ENCODE measurements at regions not wholly inside any gene's neighbourhood (a gene's known extent, or its start where the extent isn't known, plus 50 kb on each side); places are given as distances from the start of the nearest gene placed in this dataset.

GRCh38 chr13:40480012-40480914, 186.2 kb downstream of the FOXO1 start:
- DNase-seq (ENCODE audit: low read depth): no peak

DNA sequence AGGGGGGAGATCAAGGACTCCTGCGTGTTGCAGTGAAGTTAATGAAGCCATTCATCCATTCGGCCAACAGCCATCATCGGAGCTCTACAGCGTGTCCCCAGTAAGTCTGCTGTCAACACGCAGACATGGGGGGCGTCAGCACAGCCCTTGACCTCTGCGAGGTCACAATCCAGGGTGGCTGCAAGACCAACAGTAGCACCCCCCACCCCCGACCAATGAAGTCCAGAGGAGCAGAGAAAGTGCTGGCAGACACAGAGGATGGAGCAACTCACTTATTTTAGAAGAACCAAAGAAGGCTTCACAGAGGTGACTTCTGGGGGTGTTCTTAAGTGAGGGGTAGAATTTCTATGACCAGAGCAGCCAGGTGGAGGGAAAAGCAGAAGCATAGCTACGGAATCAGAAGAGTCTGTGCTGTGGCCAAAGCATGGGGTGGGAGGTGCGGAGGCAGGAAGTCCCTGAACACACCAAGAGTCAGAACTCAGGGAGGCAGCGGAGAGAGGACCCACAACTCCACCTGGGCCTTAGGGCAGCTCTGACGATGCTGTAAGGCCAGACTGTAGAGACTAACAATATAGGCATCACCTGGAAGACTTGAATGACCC, 185.4 kb downstream of the FOXO1 start:
- no peak for DNase-seq (ENCODE audit: low read depth)

DNA sequence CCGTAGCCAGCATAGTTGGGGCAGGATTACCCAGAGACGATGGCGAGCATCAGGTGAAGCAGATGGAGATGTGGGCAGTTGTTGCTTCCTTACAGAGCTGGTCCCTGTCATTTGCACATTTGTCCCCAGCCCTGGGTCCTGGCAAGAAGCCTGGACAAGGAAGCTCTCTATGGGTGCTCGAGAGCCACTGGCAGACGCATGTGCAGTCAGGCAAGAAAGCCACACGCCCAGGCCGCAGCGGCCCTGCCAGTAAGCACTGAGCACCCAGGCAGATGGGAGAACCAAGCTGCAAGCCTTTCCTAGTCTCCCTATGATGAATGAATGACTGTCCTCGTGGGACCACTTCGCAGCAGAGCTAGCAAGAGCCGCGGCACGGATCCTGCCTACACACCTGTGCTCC, 182.8 kb downstream of the FOXO1 start:
- DNase-seq (ENCODE audit: low read depth): no peak

GRCh38 chr13:40484101-40484800, 182.2 kb downstream of the FOXO1 start:
- DNase-seq (ENCODE audit: low read depth): no peak

DNA sequence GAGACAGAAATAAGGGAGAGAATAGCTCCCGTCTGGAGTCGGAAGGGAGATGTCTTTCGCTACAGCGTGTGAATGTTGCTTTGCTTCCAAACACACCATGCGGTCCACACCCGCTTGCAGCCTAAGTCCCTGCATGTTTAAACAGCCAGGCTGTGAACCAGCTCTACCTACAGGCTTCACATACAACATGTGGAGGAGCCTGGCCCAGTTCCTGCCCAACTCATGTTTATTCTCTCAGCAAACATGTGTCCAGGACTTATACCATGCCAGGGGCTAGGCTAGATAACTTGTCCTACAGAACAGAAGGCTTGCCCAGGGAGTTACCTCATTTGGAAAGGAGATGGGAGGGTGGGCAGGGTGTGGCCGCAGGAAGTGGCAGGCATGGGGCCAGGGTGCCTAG, 181.5 kb downstream of the FOXO1 start:
- no peak for DNase-seq (ENCODE audit: low read depth)

- DNase-seq (ENCODE audit: low read depth): no peak
Measured at GRCh38 chr13:40485611-40486517, 180.6 kb downstream of the FOXO1 start.

DNA sequence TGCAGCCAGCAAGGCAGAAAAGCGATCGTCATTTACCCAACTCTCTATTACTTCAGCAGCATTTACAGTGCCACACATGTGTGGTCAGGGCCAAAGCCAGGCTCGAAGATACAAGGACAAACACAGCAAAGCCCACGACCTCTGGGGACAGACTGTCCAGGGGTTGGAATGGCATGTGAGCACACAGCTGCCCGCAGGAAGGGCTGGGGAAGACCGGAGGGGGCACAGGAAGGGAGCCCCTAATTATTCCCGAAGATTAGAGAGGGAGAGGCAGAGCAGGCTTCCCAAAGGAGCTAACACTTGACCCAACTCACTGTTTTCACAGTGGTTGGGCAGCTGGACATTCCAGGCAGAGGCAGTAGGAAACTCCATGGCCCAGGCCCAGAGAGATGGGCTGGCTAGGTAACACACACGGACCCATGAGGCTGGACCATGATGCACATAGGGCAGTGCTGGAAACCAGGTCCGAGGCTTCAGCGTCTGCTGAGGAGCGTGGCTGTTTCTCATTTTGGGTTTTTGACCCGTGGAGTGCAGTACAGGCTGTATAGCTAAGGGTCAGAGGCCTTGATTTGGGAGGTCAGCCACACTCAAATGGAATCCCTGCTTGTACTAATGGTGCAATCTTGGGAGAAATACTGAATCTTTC, 179.8 kb downstream of the FOXO1 start:
- DNase-seq (ENCODE audit: low read depth): no peak

- no peak for DNase-seq (ENCODE audit: low read depth)
Measured at GRCh38 chr13:40488869-40489391, 177.5 kb downstream of the FOXO1 start.

DNA sequence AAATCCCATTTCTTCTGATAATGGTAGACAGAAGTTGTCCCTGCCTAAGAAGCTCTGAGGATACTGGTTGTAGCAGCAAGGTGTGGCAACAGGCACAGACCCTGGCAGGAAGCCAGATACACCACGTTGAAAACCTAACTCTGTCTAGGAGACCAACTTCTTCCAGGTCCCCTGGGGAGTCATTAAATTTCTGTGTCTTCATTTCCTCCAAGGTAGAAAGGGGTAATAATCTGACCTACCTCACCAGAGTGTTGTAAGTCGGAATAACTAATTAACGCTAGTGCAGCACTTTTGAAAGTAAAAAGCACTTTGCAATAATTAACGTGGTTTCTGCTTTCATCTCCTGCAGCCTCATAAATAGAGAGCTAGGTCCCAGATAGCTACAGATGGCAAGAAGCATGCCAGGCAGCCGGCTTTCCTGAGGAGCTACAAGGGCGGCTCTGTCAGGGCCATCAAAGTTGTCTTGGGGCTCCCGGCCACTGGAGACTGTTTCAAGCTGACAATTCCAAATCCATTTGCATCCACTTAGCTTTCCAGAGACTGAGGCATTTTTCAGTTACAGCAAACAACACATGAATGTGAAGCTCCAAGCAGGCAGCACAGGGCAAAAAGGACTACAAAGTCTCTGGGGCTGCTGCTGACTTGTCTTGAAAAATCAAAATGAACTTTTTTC, 176.2 kb downstream of the FOXO1 start:
- DNase-seq (ENCODE audit: low read depth): no peak

DNA sequence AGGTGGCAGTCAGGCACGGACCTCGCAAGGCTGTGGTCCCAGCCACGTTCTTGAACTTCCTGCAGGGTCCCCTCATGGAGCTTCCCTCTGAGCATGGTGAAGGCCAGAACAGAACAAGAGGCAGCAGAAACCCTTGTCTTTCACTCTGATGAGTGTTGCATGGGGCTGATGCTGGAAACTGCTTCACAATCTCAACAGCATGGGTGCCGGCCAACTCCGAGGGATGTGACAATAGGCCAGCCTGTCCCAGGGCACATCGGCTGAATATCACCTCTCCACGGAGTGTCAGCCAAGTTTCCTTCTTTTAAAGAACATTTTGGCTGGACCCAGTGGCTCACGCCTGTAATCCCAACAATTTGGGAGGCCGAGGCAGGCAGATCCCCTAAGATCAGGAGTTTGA, 173.9 kb downstream of the FOXO1 start:
- DNase-seq (ENCODE audit: low read depth): no peak

- no peak for DNase-seq (ENCODE audit: low read depth)
Measured at GRCh38 chr13:40494513-40494912, 171.9 kb downstream of the FOXO1 start.

DNA sequence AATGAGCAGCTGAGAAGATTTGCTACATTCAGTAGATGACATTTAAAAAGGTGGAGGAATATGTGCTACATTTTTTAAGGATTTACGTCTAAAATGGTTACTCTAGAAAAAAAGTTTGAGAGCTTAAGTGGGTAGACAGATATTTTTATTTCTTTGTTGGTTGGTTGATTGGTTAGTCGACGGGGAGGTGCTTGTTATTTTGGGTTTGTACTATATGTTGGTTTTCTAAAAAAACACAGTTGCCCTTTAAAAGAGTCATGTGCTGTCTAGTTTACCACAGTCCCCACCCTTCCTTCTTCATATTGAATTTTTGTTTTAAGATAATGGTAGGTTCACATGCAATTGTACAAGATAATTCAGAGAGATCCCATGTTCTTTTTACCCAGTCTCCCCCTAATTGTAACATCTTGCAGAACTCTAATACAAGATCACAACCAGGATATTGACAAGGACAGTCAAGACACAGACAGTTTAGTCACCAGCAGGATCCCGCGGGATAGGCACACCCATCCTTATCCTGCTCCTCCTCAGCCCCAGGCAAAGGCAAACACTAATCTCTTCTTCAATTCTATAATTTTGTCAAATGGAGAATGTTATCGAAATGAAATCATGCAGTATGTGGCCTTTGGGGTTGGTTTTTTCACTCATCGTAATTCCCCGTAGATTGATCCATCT, 171.4 kb downstream of the FOXO1 start:
- no peak for DNase-seq (ENCODE audit: low read depth)

- no peak for DNase-seq (ENCODE audit: low read depth)
Measured at GRCh38 chr13:40495621-40496001, 170.8 kb downstream of the FOXO1 start.

- no peak for DNase-seq (ENCODE audit: low read depth)
Measured at GRCh38 chr13:40496035-40496810, 170.2 kb downstream of the FOXO1 start.

DNA sequence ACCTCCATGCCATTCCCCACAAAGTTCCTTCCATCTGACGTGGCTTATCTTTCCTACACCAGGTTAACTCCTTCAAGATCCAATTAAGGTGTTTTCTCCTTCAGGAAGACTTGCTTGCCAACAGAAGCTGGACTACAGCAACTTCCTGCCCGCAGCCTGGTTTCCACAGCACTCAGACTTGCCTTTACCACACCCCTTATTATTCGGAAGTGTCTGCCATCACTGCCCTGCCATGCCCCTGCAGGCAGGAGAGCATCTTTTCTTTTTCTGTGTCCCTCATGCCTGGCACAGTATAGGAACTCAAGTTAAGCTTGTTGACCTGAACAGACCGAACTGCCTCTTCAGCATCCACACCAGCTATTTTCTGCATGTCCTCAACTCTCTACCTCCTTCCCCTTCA, 168.0 kb downstream of the FOXO1 start:
- no peak for DNase-seq (ENCODE audit: low read depth)

- DNase-seq (ENCODE audit: low read depth): no peak
Measured at GRCh38 chr13:40502236-40502635, 164.2 kb downstream of the FOXO1 start.

GRCh38 chr13:40503011-40503410, 163.4 kb downstream of the FOXO1 start:
- DNase-seq (ENCODE audit: low read depth): no peak

DNA sequence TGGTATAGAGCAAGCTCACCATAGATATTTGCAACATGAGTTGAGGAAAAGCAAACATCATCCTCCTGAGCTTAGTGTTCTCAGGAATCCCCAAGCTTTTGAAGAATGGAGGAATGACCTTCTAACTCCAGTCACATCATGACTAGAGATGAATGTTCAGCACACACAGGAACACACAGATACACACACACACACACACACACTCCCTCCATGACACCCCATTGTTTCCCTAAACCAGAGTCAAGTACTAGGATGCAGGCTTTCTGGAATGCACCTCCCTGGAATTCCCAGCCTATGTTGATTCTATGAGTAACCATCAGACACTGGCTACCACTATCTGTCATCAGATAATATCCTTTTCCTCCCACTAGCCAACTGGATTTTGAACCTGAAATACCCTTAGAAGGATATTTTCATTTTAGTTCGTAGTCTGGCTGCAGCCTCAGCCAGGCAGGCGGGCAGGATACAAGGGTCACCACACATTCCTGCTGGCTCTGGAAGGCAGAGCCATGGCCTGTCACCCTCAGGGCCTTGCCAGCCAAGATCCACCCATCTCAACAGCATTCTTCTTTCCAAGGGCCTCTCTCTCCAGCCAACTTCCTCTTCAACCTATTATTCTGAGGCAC, 162.4 kb downstream of the FOXO1 start:
- DNase-seq (ENCODE audit: low read depth): peak; percentile 81

DNA sequence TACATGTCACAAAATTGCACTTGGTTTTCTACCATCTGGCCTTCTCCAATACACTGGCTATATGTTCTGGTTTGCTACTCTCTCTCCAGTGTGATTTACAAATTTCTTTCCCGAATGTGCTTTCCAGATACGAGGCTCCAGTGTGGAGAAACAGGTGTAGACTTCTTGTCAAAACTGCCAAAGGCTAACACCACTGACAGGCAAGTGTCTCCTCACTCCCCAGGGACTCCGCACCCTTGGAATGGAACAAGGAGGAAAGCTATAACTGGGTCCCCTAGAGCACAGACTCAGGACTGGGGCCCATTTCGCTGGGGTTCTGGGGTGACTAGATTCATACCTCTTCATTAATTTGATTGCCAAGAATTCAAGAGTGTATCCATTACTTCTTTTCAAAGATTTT, 161.8 kb downstream of the FOXO1 start:
- DNase-seq (ENCODE audit: low read depth): no peak
